ENCODE measurements at regions not wholly inside any gene's neighbourhood (a gene's known extent, or its start where the extent isn't known, plus 50 kb on each side); places are given as distances from the start of the nearest gene placed in this dataset.
"Not testable (repeated sequence)": the region's sequence is repeated elsewhere in the genome, so short reads cannot be mapped to it uniquely, and the experiment has no call there.

DNA sequence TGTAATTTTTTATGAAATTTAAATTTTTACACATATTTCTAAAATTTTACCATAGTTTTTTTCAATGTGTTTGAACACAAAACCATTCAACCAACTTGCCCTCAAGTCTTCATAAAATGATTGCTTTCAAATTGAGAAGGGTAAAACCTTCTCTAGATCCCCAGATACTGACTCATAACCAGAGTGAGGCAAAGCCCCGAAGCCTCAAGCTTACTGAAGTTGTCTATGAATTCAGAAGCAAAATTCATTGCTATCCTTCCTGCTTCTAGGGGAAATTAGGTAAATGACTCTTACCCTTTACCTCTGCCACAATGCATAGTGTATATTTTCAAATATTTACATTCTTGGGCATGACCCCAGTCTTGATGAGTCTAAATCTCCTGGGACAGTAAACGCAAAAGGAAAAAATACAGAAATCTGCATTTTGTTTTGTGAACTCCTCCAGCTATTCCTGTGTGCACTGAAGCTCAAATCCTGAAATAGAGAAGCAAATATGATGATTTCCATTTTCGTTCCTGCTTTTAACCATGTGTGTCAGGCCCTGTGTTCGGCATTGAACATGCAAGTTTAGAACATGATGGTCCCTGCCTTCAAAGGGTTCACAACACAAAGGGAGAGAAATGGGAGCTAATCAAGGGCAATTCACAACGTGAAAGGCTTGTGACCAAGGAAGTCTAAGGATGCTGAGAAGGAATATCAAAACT is 246.3 kb downstream of the SUCLG1 start:
- DNase-seq, result no peak

DNA sequence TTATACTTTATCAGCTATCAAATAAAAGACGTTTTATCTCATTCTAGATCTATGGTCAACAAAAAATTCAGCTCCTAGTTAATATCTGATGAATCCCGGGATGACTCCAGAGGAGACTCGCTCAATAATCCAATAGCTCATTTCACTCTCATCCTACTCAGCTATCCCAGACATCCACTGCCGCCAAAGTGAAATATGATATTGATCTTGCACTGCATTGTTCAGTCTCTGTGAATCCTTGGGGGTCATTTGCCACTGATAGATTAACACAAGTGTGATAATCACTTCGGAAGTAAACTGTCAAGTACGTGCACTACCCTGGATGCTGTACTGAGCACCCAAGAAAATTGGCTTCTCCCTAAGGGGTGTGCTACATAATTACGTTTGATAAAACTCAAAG is 249.1 kb downstream of the SUCLG1 start:
- DNase-seq, result no peak

DNA sequence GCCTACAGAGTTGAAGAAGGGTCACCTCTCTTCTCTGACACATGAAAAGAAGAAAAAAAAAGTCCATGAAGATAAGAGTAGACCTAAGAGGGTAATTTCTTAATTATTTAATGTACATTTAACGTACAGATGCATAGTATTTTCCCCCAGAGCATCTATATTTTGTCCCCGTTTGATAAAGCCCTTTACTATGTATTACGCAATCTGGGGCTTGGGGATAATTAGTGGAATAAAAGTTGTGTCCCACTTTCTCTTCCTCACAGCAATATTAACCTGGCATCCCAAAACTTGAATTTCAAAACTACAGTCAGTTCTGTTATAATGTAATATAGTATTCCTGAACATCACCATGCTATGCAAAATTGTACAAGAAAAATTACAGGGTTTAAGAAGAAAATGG is 254.1 kb downstream of the SUCLG1 start:
- DNase-seq, result no peak

- no peak for DNase-seq
Measured at GRCh38 chr2:84202166-84202565, 256.9 kb downstream of the SUCLG1 start.

GRCh38 chr2:84201158-84201557 is 257.9 kb downstream of the SUCLG1 start:
- DNase-seq, result no peak

- DNase-seq, result no peak
Measured at GRCh38 chr2:84197901-84198300, 261.2 kb downstream of the SUCLG1 start.

GRCh38 chr2:84194949-84195644 is 264.0 kb downstream of the SUCLG1 start:
- no peak for DNase-seq

GRCh38 chr2:84194181-84194580 is 264.9 kb downstream of the SUCLG1 start:
- DNase-seq, result no peak

DNA sequence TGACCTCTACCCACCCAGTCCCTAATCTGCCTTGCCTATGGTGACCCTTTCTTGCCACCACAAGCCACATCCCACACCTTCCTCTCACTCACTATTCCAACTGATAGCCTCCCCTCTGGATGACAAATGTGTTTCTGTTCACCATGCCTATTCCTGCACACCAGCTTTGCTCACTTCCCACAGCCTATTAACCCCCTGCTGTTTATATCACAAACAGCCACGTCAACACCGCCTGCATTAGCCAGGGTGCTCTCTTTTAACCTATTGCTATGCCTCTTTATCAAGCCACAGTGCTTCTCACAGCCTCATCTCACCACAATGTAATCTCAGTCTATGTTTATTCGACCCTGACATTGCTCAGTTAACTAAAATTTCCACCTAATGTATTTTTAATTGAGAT is 271.8 kb downstream of the SUCLG1 start:
- DNase-seq, result no peak

DNA sequence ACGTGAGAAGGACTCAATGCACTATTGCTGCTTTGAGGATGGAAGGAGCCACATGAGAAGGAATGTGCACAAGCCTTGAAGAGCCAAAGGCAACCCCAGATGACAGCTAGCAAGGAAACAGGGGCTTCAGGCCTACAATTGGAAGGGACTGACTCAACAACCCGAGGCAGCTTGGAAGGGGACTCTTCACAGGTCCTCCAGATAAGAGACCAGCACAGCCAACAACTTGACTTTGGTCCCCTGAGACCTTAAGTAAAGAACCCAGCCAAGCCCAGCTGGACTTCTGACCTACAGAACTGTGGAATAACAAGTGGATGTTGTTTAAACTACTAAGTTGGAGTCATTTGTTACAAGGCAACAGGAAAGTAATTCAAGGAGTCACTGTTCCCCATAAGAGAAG is 277.2 kb downstream of the SUCLG1 start:
- no peak for DNase-seq

DNA sequence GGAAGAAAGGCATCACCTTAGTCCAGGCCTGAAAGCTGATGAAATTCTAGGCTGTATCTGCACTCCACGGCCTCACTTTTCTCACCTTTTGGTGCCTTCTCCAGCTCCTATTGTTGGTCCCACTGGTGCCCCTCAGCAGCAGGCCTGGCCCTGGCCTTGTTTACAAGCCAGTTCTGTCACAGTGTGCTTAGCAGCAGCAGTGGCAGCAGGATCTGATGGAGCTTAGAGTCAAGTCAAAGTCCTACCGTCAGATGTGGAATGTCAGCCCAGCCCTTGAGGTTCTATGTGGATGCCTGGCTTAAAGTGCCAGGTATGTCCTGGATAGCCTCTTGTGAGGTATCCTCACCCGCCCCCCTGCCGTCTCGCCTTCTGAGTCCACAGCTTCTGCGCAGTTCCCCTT is 281.3 kb downstream of the SUCLG1 start:
- no peak for DNase-seq

- DNase-seq, result no peak
Measured at GRCh38 chr2:84175970-84176369, 283.1 kb downstream of the SUCLG1 start.

DNA sequence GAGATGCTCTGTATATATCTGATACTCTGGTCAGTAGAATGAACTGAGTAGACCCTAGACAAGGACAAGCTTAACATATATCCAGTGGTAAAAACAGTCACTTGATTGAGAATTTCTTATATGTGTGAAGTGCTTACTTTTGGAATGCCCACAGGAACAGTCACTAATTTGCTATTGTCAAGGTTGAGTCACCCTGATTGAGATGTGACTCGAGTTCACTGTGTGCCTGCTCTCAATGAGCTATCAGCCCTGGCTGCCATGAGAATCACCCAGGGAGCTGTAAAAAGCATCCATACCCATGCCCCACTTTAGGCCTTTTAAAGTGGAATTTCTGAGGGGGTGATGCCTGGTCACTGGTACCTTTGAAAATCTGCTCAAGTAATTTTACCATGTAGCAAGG is 283.7 kb downstream of the SUCLG1 start:
- no peak for DNase-seq

DNA sequence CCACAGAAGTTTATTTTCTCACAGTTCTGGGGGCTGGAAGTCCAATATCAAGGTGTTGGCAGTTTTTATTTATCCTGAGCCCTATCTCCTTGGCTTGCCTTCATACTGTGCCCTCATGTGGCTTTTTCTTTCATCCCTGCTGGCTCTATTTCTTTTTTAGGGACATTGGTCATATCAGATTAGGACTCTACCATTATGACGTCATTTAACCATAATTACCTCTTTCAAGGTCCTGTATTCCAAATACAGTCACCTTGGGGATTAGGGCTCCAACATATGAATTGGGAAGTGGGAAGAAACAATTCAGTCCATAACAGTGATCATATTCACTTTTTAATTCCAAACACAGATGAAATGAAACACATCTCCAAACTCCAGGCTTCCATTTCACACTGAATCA is 286.0 kb downstream of the SUCLG1 start:
- no peak for DNase-seq

- DNase-seq, result no peak
Measured at GRCh38 chr2:84170979-84171378, 288.1 kb downstream of the SUCLG1 start.

GRCh38 chr2:84169871-84170270 is 289.2 kb downstream of the SUCLG1 start:
- DNase-seq, result no peak

DNA sequence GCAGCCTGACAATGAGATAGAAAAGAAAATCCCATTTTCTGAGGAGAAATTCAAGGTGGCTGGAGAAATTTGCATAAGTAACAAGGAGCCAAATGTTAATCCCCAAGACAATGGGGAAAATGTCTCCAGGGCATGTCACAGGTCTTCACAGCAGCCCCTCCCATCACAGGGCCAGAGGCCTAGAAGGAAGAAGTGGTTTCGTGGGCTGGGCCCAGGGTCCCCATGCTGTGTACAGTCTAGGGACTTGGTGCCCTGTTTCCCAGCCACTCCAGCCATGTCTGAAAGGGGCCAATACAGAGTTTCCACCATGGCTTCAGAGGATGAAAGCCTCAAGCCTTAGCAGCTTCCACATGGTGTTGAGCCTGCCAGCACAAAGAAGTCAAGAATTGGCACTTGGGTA is 290.5 kb downstream of the SUCLG1 start:
- not testable (repeated sequence) for DNase-seq

DNA sequence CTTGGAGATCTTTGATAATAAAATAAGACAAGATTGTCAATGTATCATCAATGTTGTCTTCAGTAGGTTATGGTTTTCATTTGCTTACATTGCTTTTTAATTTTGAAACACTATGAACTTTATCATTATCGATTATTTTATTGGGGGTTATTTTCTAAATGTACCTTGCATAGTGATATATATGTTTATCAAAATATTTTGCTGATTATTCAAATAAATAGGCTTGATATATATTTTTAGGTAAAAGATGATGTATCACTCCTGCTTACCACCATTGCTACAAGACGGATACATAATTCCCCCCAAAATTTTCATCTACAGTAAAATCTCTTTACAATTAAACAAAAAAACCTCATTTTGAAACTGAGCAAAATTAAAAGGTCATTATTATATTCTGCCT is 293.8 kb downstream of the SUCLG1 start:
- no peak for DNase-seq

DNA sequence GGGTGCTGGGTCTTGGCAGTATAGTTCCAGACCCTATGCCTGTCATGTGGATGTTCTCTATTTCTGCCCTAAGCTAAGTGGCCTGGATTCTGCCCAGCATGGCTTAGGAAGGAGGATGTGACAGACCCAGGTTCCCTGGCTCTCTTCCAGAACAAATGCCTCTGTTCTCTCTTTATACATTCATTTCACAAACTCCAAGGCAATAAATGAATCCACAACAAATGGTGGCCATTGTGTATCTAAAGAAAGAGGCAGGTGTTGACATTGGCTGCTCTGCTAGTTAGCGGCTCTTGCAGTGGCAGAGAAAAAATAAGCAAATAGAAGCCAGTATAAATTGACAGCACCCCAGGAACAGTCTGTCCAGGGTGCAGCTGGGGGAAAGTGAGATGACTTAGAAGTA is 298.6 kb downstream of the SUCLG1 start:
- DNase-seq, result no peak

GRCh38 chr2:84158605-84159004 is 300.5 kb downstream of the SUCLG1 start:
- no peak for DNase-seq

DNA sequence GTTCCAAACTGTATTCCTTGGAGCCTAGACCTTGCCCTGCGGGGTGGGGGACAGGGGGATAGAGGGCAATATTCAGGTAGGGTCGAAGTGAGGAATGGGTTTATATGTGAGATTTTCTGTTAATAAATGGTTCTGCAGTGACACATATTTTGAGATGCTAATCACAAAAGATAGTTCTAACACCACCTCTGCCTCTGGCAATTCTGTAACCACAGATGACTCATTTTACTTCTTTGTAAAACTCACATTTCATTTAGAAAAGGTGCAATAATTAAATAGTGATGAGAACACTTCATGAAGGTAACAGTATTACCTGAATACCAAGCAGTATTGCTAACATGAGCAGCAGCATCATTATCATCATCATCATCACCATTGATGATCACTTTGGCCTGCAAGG is 306.6 kb downstream of the SUCLG1 start:
- DNase-seq, result no peak

GRCh38 chr2:84144345-84144744 is 314.7 kb downstream of the SUCLG1 start:
- no peak for DNase-seq

DNA sequence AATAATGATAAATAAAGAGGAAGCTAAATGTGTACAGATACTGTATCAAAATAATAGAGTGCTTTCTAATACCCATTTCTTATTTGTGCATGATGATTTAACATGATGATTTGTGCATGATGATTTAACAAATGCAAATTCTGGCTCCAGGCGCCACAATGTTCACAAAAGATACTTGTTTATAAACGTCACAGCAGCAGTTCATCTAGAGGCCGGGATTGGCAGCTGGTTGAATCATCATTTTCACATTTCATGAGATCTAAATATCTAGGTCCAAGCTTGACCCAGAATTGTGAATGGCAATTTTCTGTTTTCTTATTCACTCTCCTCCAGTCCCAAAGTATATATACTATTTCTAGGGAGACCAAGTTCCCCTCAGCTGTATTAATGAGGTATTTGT is 322.0 kb downstream of the SUCLG1 start:
- DNase-seq, result no peak

- DNase-seq, result no peak
Measured at GRCh38 chr2:84132370-84132769, 326.7 kb downstream of the SUCLG1 start.

- no peak for DNase-seq
Measured at GRCh38 chr2:84131278-84131830, 327.7 kb downstream of the SUCLG1 start.

All from CD4-positive, alpha-beta T cell treated with Interleukin-4 for 1 hour (primary cell).